DMS153 treated with DMSO at 0.1 percent for 48 hours (cell line): ENCODE measurements at regions not wholly inside any gene's neighbourhood (a gene's known extent, or its start where the extent isn't known, plus 50 kb on each side); places are given as distances from the start of the nearest gene placed in this dataset.
A peak's percentile ranks its signal among the peaks of the same experiment; 100 is the strongest.

Experiments used
- DNase-seq: peaks from one replicate; lab custom pipeline; 2025; ENCODE audit not compliant: unreplicated experiment; lab: John Stamatoyannopoulos, UW

DNA sequence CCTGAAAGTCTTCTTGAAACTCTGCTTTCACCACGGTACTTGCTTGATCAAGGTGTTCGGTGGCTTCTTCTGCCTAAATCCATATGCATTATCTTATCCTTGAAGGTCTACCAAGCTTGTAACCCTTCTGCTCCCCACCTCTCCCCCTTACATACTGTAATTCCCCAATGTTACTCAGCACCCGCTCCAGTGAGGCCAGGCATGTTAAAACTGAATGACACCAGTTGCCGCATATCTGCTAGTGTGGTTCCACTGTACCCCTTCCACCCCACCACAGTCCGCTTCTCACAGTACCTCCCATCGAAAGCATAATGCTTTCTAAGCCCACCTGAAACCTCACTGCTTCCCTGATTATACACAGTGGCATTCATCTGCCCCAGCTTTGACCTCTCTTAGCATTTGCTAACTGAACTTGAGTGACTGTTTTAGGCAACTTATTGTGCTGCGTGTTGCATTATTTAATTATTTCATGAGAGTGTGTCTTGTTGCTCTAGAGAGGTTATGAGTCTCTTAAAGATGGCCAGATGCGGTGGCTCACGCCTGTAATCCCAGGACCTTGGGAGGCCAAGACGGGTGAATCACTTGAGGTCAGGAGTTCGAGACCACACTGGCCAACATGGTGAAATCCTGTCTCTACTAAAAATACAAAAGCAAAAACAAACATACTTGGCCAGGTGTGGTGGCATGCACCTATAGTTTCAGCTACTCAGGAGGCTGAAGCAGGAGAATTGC lies 87.6 kb upstream of the MBNL2 start:
- no peak for DNase-seq

DNA sequence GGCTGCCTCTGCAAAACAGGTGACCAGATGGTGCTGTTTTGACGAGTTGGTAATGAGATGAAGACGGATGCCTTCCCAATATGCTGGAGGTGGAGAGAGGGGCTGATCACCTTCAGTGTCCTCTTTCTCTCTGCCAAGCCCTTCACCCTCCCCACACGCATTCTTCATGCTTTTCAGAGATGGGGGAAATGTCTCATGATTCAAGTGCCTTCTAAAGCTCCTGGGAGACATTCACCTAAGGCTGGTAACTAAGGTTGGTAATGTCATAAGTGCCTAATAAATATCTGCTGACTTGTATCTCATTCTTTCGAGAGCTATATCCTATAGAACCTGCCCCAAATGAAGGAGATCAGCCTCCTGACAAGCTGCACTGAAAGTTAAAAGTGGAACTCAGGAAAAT lies 86.2 kb upstream of the MBNL2 start:
- no peak for DNase-seq

DNA sequence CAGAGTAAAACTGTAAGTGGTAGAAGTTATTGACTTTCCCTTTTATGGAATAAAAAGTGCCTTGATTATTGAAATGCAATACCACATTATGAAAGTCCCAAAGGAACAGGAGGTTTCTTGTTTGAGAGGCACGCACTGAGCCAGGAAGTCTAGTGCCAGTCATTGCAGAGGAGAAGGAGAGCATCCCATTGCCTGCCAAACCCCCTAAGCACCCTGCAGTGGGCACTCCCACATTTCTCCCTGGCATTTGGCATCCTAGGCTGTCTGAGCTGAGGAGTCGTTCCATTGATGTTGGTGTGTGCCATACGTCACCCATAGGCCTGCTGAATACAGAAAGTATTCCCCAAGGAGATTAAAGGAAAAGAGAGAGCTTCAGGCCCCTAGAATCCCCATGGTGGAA lies 85.7 kb upstream of the MBNL2 start:
- DNase-seq: no peak

DNA sequence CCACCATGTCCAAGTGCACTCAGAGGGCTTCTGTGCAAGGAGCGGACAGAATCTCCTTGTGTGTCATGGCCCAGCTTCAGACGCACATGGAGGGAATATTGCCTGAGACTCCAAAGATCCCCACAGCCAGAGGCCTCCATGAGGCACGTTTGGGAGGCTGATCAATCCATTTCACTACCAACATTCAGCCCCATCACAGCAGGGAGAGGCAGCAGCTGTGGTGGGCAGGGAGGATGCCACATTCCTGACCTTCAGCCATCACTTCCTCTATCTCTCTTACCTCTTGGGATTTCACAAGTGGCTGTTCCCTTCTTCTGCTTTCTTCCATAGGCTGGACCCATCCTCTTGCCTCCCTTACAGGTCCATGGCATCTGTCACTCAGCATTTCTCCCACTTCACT lies 82.4 kb upstream of the MBNL2 start:
- no peak for DNase-seq

DNA sequence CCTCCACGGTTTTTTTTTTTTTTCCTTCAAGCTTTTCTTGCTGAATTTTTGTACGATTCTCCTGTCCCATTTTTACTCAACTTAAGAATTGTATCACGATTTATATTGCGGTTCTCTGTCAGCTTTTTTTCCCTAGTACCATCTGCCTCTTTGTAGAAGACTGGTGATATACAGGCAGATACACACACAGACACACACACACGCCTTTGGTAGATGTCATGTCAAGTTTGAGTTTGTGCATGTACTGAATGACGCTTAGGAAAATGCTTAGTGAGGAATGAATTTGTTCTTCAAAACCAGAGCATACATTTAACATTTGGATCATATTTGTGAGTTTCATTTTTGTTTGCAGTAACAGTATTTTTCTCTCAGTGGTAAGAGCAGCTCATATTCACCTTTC lies 82.0 kb upstream of the MBNL2 start:
- no peak for DNase-seq

DNA sequence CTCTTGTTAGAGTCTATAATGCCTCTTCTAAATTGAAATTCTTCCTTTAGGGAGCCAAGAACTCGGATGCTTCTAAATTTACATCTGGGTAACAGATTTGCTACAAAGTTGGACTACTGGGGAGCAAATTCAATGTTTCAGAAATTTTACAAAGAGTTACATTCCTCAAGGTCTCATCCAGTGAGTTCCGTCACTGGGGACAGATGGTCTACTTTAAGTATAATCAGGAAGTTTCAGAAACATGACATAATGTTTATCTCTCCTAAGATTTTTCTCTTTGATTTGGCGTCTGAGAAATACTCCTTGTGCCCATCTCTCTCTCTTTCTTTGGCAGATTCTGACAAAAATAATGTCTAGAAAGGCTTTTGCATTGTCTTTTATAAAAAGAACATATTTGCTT lies 81.5 kb upstream of the MBNL2 start:
- DNase-seq: no peak

DNA sequence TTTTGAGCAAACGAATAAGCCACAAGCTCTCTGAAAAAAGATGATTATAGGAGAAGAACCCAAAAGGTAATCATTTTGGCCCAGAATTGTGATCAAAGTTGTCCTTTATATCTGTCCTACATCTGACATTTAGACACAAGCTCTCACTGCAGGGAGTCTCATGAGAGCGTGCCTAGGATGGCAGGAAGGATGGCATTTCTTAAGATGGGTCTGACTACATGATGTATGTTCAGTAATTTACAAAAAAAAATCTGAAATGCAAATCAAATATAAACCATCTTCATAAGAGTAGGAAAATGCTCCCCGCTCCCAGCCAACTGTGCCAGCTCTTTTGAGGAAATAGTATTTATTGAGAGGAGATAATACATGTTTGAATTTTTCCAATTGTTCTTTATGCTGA lies 81.0 kb upstream of the MBNL2 start:
- DNase-seq: no peak

DNA sequence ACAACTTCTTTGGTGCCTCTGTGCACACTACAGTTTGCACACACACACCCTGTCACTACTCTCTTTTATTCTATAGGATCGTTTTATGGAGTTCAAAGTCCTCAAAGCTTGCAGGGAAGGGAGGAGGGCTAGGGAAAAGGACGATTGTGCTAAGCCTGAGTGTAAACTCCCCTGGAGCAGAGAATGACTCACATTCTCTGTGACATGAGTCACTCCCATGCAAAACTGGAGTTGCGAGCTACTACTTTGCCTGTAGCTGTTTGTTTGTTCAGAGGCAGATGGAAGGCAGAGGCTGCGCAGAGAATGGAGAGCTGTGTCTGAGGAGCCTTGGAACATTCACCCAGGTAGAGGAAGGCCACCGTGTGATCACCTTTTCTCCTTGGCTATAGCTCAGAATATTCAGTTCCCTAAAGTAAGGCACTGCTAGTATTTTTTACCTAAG lies 80.5 kb upstream of the MBNL2 start:
- peak; percentile 77 for DNase-seq

DNA sequence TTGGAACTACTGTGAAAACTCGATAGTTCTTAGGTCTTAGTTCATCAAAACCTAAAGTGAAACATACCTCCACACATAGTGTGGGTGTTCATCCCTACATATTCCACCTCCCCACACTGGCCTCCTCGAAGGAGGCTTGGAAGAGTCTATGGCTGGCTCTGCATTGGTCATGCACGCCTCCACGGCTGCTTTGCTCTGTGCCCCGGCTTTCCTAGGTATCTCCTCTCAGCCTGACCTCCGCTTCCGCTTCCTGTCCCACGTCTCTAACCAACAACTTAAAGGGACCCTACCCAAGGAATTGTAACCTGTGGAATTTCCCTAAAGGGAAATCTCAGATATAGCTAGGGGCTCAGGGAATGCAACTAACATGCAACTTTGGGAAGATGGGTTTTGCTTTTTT lies 79.7 kb upstream of the MBNL2 start:
- DNase-seq: peak; percentile 12

DNA sequence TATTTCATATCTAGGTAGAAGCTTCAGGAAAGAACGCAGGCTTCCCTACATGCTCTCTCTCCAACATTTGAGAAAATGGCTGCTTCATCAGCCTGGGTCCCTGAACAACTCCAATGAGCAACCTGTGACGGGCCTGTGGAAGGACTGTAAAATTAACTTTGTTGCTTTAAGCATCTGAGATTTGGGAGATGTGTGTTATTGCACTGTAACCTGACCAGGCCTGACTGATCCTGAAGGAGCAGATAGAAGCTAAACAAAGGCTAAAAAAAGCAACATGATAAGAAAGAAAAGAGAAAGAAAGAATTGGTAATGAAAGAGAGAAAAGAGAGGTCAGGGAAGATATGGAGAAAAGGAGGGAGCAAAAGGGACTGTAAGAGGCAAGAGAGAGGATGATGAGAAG lies 77.1 kb upstream of the MBNL2 start:
- no peak for DNase-seq

DNA sequence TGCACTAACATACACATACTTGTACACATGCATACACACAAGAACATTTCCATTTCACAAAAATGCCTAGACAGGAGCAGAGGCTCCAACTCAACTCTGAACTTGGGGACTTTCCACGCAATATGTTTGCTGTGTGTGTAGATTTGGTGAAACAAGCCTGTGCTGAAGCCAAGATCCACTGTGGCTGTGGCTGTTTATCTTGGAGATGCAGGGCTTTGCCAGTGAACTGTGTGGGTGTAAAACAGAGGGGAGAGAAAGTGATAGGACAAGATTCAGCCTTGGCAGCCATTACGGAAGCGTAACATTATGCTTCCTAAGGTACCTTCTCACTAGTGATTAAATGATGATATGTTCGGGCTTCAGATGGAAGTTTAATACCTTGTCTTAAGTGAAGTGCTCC lies 73.2 kb upstream of the MBNL2 start:
- no peak for DNase-seq

DNA sequence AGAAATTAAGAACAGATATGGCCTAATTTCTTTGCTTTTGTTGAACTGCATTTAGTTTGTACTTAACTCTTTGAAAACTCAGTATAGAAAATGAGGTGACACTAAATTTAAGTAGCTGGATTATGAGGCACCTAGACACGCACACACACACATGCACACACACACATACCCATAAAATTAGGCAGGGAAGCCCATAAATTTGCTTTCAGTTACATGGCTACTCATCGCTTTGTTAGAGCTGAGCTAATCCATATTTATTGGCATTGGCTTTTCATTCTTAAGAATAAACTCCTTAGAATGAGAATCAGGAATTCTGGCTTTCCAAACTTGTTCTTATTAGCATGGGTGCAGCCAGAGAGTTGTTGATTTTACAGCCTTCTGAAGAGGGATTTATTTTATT lies 61.7 kb upstream of the MBNL2 start:
- DNase-seq: no peak

DNA sequence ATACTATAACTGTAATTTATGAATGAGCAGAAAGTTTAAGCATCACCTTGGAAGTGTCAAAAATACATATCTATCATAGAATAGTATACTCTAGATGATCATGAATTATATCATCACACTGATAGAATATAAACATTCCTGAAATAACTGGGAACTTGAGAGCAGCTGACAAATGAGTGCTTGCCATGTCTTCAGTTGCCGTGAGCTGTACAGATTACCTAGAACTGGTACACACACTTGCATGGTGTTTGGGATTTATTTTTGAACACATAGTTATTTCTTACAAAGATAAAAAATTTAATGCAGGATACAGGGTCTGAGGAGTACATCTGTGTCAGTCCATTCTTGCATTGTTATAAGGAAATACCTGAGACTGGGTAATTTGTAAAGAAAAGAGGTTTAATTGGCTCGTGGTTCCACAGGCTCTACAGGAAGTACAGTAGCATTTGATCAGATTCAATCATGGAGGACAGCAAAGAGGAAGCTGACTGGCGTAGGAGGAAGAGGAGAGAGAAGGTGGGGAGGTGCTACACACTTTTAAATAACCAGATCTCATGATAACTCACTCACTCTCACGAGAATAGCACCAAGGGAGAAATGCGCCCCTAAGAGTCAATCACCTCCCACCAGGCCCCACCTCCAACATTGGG lies 60.4 kb upstream of the MBNL2 start:
- no peak for DNase-seq

DNA sequence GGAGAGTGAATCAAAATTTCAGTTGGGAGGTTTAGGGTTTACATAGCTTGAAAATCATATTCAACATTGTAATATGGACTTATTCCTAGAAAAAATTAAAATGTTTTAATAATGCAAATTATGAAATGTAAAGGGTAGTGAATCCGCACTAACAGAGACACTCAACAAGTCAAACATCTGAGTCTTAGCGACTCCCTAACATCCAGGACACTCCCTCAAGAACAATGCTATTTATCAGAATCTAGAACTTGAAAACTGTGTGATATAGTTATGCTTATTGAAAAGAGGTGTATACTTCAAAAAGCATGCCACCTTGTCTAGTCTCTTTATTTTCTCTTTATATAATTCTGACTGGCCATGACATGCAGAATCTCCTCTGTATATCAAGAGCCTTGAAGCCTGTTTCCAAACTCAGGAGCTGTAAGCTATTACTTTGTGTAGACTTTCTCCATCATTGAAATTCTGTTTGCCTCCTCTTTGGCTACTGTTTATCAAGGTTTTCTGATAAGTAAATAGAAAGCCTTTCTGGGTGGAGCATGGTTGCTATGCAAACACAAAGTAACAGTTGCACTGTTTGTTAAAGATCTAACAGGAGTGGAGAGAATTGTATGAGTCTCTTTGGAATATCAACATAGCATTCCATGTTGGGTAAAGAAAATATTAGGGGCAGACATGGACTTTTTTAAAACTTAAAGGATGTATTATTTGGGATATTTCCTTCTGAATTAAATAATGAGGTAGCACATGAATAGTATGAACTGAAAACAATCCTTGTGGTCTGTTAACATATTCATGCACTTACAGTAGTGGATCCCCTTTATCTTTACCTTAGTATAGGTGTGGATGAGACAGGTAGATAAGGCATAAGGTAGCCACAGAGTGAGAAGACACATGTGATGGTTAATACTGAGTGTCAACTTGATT lies 56.4 kb upstream of the MBNL2 start:
- DNase-seq: peak; percentile 33

DNA sequence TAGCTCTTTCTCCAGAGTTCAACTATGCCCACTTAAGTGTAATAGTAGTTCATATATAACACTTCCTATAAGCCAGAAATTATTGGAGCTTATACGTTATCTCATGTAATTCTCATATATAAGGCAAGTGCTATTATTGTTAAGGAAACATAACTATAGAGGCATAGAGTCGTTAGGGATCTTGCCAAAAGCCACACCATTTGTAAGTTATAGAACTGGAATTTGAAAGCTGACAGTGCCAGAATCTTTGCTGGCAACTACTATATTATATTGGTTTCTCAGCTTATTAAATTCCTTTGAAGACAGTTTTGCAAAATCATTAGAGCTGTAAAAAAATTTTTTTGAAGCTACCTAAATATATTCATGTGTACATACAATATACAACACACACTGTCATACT lies 51.0 kb upstream of the MBNL2 start:
- no peak for DNase-seq
